Activated CD4-positive, alpha-beta T cell treated with anti-CD3 and anti-CD28 coated beads, Interleukin-2, Interleukin-4, amounts not matched to agents 100 ng/mL and 50 ng/mL, durations not matched to agents 16 hours and 8 hours (primary cell): ENCODE measurements at regions not wholly inside any gene's neighbourhood (a gene's known extent, or its start where the extent isn't known, plus 50 kb on each side); places are given as distances from the start of the nearest gene placed in this dataset.
"Not testable (repeated sequence)": the region's sequence is repeated elsewhere in the genome, so short reads cannot be mapped to it uniquely, and the experiment has no call there.

Source experiments
- DNase-seq: peaks from one replicate; pipeline ENCODE4 v3.0.0-alpha.2; 2020; ENCODE audit warnings: low spot score

DNA sequence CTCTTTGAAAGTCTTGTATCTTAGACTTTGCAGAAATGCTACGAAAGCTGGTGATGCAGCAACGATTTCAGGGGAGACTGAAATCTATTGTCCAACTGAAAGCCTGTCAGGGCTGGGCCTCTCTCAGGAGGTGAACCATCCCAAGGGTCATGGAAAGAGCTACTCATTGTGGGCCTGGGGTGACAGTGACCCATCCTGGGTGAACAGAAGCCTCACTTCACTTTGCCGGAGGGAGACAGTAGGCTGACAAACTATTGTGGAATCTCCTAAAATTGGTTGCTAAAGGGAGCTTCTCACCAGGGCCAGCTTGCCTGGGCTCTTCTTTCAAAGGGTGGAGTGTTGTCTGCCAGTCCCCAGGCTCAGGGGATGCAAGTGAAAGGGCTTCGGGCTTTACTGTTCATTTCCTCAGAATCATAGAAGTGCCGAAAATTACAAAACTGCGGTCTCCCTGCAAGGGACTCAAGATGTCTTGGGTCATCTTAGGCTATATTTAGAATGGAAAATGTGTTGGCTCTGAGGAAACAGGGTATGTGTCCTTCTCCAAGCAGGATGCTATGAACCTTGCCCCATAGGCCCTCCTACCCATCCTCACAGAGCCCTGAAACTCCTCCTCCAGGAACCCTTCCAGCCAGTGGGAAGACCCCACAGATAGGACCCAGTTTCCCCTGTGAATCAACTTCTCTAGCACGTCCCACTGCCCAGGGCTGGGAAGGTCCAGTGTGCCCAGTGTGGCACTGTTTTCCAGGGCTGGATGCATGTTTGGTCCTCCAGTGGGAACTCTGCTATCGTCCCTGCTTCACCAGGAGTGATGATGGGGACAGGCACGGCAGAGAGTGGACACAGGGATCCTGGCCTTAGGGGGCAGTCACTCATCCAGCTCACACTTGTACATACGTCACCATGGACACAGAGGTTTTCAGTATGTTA is 173.4 kb upstream of the PLGLB2 start:
- DNase-seq, result not testable (repeated sequence)

DNA sequence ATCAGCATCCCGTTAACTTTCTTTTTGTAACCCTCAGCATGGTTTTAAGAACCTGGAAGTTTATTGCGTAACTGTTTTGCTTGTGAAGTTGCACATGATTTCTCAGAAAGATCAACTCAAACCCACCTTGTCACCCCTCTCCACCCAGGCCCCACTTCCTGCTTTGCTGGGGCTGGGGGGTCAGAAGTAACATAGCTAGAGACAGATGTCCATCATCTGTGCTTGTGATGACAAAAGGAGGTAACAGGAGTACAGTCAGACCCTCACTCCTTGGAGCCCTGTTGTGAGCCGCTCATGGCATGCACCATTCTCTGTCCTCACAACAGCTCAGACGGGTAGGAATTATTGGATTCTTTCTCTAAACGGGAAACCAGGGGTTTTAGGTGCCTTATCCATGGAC is 172.7 kb upstream of the PLGLB2 start:
- DNase-seq, result not testable (repeated sequence)

GRCh38 chr2:87577358-87577757 is 170.5 kb upstream of the PLGLB2 start:
- not testable (repeated sequence) for DNase-seq

GRCh38 chr2:87582152-87582551 is 165.7 kb upstream of the PLGLB2 start:
- DNase-seq, result not testable (repeated sequence)

- not testable (repeated sequence) for DNase-seq
These were observed 165.3 kb upstream of the PLGLB2 start for GRCh38 chr2:87582579-87582978.

GRCh38 chr2:87583370-87583769 is 164.5 kb upstream of the PLGLB2 start:
- not testable (repeated sequence) for DNase-seq

DNA sequence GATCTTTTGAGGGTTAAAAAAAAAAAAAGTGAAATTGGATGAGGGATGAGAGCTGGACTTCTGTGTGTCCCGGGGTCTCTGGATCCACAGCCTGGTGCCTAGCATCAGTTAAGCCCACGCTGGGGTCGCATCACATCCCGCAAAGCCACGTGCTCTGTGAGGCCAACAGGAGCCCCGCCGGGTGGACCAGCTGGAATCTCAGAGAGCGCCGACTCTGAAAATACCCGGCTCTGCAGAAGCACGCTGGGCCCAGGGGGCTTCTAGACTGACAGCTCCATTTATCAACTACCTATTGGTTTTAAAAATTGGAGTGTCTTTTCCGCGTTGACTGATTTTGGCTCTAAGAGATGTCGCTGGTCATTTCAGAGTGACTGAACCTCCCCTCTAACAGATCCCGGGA is 164.1 kb upstream of the PLGLB2 start:
- not testable (repeated sequence) for DNase-seq

- DNase-seq, result not testable (repeated sequence)
These were observed 163.5 kb upstream of the PLGLB2 start for GRCh38 chr2:87584268-87584906.

DNA sequence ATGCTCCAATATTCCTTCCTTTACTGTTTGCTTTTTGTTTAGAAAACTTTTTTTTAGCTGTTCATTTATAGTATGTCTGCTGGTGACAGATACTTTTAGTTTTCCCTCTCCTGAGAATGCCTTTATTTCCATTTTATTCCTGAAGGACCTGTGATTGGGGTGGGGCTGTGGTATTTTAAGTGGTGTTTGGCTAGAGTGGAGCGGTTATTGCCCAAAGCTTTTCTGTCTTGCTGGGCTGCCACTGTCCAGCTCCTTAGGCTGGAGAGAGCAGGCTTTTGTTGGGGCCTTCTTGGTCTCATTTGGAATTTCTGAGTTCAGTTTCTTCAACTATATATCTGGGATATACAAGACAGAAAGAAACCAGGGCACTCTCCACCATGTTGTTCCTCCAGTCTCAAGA is 160.0 kb upstream of the PLGLB2 start:
- DNase-seq, result not testable (repeated sequence)

DNA sequence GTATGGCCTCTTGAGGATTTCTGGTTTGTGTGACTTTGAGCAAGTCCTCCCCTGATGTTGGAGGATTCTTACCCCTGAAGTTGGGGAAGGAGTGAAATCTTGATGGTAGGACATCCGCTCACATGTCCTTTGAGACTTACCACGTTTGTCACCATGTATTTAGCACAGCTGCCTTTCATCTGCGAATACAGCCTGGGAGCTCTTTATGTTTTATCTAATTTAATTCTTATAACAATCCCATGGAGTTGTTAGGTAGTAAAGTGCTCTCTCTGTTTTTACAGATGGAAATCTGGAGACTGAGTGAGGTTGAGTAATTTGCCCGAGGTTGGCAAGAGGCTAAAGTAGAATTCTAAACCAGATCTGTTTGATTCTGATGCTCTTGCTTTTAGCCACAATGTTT is 154.9 kb upstream of the PLGLB2 start:
- DNase-seq, result not testable (repeated sequence)

DNA sequence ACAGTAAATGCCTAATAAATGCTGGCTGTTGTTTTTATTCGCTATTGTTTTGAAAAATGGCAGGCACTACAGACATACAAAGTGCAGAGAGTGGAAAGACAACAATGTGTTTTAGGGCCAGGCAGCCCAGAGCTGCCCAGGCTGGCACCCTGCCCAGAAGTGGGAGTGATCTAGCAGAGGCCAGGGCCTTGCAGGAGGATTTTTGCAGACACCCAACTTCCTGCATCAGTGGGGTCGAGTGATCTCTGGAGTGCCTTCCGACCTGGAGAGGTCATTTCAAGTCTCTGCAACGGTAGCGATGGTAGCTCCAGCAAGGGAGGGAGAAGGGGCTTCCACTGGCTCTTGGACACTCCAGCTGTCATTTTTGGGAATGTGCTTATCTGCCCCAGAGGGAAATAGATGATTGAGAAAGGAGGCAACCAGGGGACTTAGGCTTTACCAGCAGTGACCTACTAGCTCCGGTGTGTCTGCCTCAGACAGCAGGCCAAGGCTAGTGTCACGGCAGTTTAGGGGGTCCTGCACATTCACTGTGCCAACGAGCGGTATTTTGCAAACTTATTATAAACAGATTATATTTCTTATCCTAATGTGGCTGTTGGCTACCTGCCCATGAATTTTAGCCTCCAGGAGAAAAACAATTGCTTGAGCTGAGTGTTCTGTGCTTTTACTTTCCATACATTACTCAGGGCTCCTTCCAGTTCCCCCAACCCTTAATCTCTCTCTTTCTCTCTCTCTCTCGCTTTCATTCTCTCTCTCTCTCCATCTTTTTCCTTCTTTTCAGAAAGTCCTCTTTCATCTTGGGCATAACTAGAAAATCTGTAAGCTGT is 153.9 kb upstream of the PLGLB2 start:
- not testable (repeated sequence) for DNase-seq

- not testable (repeated sequence) for DNase-seq
These were observed 153.3 kb upstream of the PLGLB2 start for GRCh38 chr2:87594611-87594992.

DNA sequence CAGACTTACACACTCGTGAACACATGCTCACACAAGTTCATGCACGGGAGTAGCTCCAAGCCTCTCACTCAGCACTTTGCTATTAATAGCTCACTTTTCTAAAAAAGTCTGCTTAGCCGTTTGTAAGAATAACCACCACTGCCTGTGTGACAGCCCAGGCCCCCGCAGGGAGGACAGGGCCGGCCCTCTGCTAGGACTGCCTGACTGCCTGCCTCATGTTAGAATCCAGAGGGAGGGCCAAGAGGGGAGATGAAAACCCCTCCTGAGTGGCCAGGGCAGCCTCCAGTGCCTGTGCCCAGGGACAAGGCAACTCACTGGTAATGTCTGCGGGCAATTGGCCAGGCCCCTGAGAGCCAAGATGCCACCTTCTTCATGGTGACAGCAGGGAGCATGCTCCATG is 152.9 kb upstream of the PLGLB2 start:
- DNase-seq, result not testable (repeated sequence)

- DNase-seq, result not testable (repeated sequence)
These were observed 146.9 kb upstream of the PLGLB2 start for GRCh38 chr2:87600961-87601360.

DNA sequence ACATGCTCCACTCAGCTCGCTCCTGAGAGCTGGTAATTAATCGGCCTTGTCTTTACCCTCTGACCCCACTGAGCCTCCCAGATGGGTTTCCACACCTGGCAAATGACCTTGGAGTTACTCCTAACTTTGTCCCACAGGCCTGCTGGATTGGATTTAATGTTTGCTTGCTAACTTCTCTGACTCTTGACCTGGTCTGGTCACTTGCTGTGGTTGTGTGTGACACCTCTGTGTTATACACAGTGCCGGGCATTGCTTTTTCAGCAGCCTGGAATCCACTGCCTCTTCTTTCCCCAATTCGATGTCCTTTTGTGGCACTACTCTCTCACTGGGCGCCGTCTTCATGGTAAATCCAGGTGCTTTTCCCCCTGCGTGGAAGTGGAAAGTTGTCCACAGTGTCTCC is 145.8 kb upstream of the PLGLB2 start:
- not testable (repeated sequence) for DNase-seq

GRCh38 chr2:87602728-87603127 is 145.2 kb upstream of the PLGLB2 start:
- not testable (repeated sequence) for DNase-seq

- not testable (repeated sequence) for DNase-seq
These were observed 144.2 kb upstream of the PLGLB2 start for GRCh38 chr2:87603418-87604278.

DNA sequence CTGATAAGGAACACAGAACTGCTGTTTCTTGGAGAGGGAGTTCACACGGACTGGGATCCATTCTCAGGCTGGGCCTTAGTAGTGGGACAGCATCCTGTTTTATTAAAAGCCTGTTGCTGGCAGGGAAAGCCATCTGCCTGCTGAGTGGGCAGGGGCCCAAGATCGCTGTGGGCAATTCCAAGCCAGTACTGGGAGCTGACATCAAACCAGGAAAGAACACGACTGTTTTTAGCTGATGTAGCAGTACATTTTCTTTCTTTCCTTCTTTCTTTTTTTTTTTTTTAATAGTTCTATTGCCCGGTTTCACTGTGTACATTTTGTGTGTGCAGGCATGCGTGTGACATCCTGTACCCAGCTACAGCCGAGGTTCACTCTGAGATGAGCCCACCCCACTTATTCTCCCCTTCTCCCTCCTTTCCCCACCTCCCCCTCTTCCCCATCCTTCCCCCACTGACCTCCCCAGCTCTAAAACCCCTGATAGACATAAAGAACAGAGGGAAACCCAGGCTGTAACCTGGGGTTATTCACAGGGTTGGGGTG is 143.5 kb upstream of the PLGLB2 start:
- not testable (repeated sequence) for DNase-seq

GRCh38 chr2:87604980-87605379 is 142.9 kb upstream of the PLGLB2 start:
- DNase-seq, result not testable (repeated sequence)

- DNase-seq, result not testable (repeated sequence)
These were observed 139.3 kb upstream of the PLGLB2 start for GRCh38 chr2:87608377-87609166.
